ENCODE measurements at regions not wholly inside any gene's neighbourhood (a gene's known extent, or its start where the extent isn't known, plus 50 kb on each side); places are given as distances from the start of the nearest gene placed in this dataset.

GRCh38 chr9:22354699-22355384 is 91.8 kb upstream of the DMRTA1 start:
- RAD21 ChIA-PET (ENCODE audit: low non-redundant PET in 1 of 2, low total read pairs in 2 of 2, uncharacterized antibody in 2 of 2, unreplicated experiment in 2 of 2), result no interaction called here

More at GRCh38 chr9:22354699-22355384, 91.8 kb upstream of the DMRTA1 start:
- ATAC-seq (no peak), DNase-seq (ENCODE audit: low read depth, low spot score) (no peak)
- Histone ChIP-seq H3K4me2 (ENCODE audit: low read length) (no peak overlapping the region), H3K27ac (ENCODE audit: low read depth, low read length) (no peak overlapping the region), H3K79me2 (ENCODE audit: insufficient read depth, low read length) (no peaks in the 10 kb centered on the region), H3K36me3 (ENCODE audit: control insufficient read depth in 1 of 2, insufficient read depth in 2 of 2, low read length in 2 of 2) (no peaks in the 10 kb centered on the region), H4K20me1 (ENCODE audit: insufficient read depth) (no peaks in the 10 kb centered on the region), H3K9ac (ENCODE audit: low read length) (no peak overlapping the region), H3K4me1 (ENCODE audit: control insufficient read depth in 1 of 2, insufficient read depth in 2 of 2, low read length in 2 of 2) (no peaks in the 10 kb centered on the region), H3K4me3 (replicated peaks in 1 of 2; ENCODE audit: low read depth in 1 of 2, low read length in 2 of 2) (no peak overlapping the region), H3K9me3 (ENCODE audit: control insufficient read depth in 1 of 2, insufficient read depth in 1 of 2, low read depth in 1 of 2, low read length in 2 of 2) (no peaks in the 10 kb centered on the region), H3K27me3 (ENCODE audit: insufficient read depth, low read length) (0 out of 2 replicates have a peak, but pooled peaks cover 6% of the 10 kb centered on the region), H2AFZ (ENCODE audit: low read depth, low read length, poor library complexity, severe bottlenecking) (no peak overlapping the region), H3K9me2 (ENCODE audit: insufficient read depth) (no peaks in the 10 kb centered on the region)
- no TSS peak for BruUV-seq (replicated peaks)
- intact Hi-C loops (cut with micrococcal nuclease), result no loop called here
- TF ChIP-seq MAX (IDR thresholded peaks at IDR 0.05) (no peak), POLR2A (IDR thresholded peaks at IDR 0.05; ENCODE audit: borderline replicate concordance, extremely low read depth, insufficient read depth, insufficient read length) (no peak), CTCF (IDR thresholded peaks at IDR 0.05 in 2 of 3, conservative IDR thresholded peaks at IDR 0.05 in 1 of 3; ENCODE audit: borderline replicate concordance in 1 of 3, insufficient read depth in 1 of 3, low read depth in 2 of 3, low read length in 2 of 3) (no peak)
- CTCF ChIA-PET, result no interaction called here
- POLR2A ChIA-PET, result no interaction called here
